ENCODE measurements at regions not wholly inside any gene's neighbourhood (a gene's known extent, or its start where the extent isn't known, plus 50 kb on each side); places are given as distances from the start of the nearest gene placed in this dataset.

DNA sequence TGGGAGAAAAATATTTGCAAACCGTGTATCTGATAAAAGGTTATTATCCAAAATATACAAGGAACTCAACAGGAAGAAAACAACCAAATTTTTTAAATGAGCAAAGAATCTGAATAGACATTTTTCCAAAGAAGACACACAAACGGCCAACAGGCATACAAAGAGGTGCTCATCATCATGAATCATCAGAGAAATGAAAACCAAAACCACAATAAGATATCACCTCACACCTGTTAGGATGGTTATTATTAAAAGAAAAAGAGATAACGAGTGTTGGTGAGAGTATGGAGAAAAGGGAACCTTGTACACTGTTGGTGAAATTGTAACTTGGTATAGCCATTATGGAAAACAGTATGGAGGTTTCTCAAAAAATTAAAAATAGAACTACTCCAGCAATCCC, 463.3 kb downstream of the IRS1 start:
- TF ChIP-seq POLR2AphosphoS5 (IDR thresholded peaks at IDR 0.05; ENCODE audit: low read depth, low read length) (no peak), POLR2A (IDR thresholded peaks at IDR 0.05; ENCODE audit: low read depth, low read length) (no peak)

Measured in GM12892 (cell line).